K562 (cell line): ENCODE measurements at regions not wholly inside any gene's neighbourhood (a gene's known extent, or its start where the extent isn't known, plus 50 kb on each side); places are given as distances from the start of the nearest gene placed in this dataset.

Source experiments
- ATAC-seq: fragments of 200-7000 bp; cut with Tn5 transposase; 3 replicates; pipeline ENCODE4 v1.9.1; 2020; ENCODE audit warnings: moderate library complexity
- BruUV-seq: library from RNA; stranded (reverse); fragments of 400-500 nt; replicated peaks from 2 replicates; lab custom pipeline; 2021; lab: Mats Ljungman, UMichigan
- CTCF ChIA-PET: fragments of 300-600 bp; formaldehyde crosslinking; extraction: SDS; loops from one replicate; lab custom pipeline; 2021; ENCODE audit warnings: low intra/inter-chr PET ratio; lab: Yijun Ruan, JAX
- POLR2A ChIA-PET: fragments of 300-600, 350-650 bp; sonication (Branson Sonifier 250); formaldehyde crosslinking; extraction: SDS; loops from one replicate; lab custom pipeline; 2021; ENCODE audit warnings: antibody characterized with exemption, inconsistent platforms; lab: Yijun Ruan, JAX
- DNase-seq, 4 experiments: peaks; one replicate each; pipeline versions ENCODE4 v3.0.0 to v3.0.0-alpha.2; 2011 to 2018; ENCODE audit warnings: low spot score in 3 of 4, mixed read lengths in 3 of 4; ENCODE audit errors: extremely low read depth in 1 of 4
- FAIRE-seq: peaks from 2 replicates; lab custom pipeline; 2011; peaks lifted over from hg19 to GRCh38; lab: Jason Lieb, UNC
- H2AFZ ChIP-seq: 2 replicates; pipeline ENCODE4 v1.6.0; 2011; ENCODE audit warnings: low read depth, low read length, control low read depth, inconsistent platforms
- H3K27ac ChIP-seq: fragments of 200-600 bp; 3 replicates; pipeline ENCODE4 v1.8.0; 2011; ENCODE audit warnings: low read depth, mild to moderate bottlenecking, control low read depth, inconsistent platforms, low read length, moderate library complexity, mixed read lengths; ENCODE audit errors: extremely low read depth
- H3K27me3 ChIP-seq, 2 experiments: fragments of 300-600 bp in 1 of 2; 2 replicates in 1 of 2; 3 replicates in 1 of 2; pipeline versions ENCODE4 v1.6.0 to v1.8.0; 2011; ENCODE audit warnings: inconsistent platforms in 2 of 2, low read length in 2 of 2, mild to moderate bottlenecking in 1 of 2, mixed read lengths in 1 of 2, moderate library complexity in 1 of 2; ENCODE audit not compliant: control insufficient read depth in 2 of 2, insufficient read depth in 2 of 2
- H3K36me3 ChIP-seq: fragments of 300-600 bp; 3 replicates; pipeline ENCODE4 v1.8.0; 2011; ENCODE audit warnings: mild to moderate bottlenecking, low read length, inconsistent platforms; ENCODE audit not compliant: control insufficient read depth, insufficient read depth
- H3K4me1 ChIP-seq, 2 experiments: fragments of 200-600 bp in 1 of 2; replicated peaks in 1 of 2; 2 replicates in 1 of 2; 3 replicates in 1 of 2; pipeline versions ENCODE4 v1.5.1 to v1.8.0; 2011; ENCODE audit warnings: inconsistent platforms in 2 of 2, low read length in 2 of 2, mild to moderate bottlenecking in 1 of 2, mixed read lengths in 1 of 2, moderate library complexity in 1 of 2; ENCODE audit not compliant: control insufficient read depth in 2 of 2, insufficient read depth in 2 of 2
- H3K4me2 ChIP-seq: 2 replicates; pipeline ENCODE4 v1.6.1; 2011; ENCODE audit warnings: low read length, control low read depth, inconsistent platforms, mixed read lengths; ENCODE audit not compliant: insufficient read depth
- H3K4me3 ChIP-seq: fragments of 200-600 bp; sonication (generic), shearing (Covaris generic); 2 replicates; pipeline ENCODE4 v1.5.1; 2016; ENCODE audit warnings: control low read depth, inconsistent platforms
- H3K79me2 ChIP-seq: fragments of 200-600 bp; 3 replicates; pipeline ENCODE4 v1.8.0; 2011; ENCODE audit warnings: low read length, inconsistent platforms; ENCODE audit not compliant: control insufficient read depth, insufficient read depth
- H3K9ac ChIP-seq, 2 experiments: 2 replicates each; pipeline versions ENCODE4 v1.6.0 to v1.6.1; 2011; ENCODE audit warnings: low read depth in 2 of 2, low read length in 2 of 2, control low read depth in 1 of 2, inconsistent platforms in 1 of 2, mild to moderate bottlenecking in 1 of 2, mixed read lengths in 1 of 2; ENCODE audit not compliant: insufficient read depth in 1 of 2
- H3K9me1 ChIP-seq: one replicate; pipeline ENCODE4 v1.6.0; 2011; ENCODE audit warnings: inconsistent platforms, mild to moderate bottlenecking, low read length, moderate library complexity; ENCODE audit not compliant: control insufficient read depth, insufficient read depth
- H3K9me3 ChIP-seq: replicated peaks from 2 replicates; pipeline ENCODE4 v1.5.1; 2011; ENCODE audit warnings: low read depth, low read length, inconsistent platforms; ENCODE audit not compliant: control insufficient read depth, insufficient read depth
- H4K20me1 ChIP-seq: replicated peaks from 2 replicates; pipeline ENCODE4 v1.6.1; 2011; ENCODE audit warnings: low read length, inconsistent platforms, mixed read lengths; ENCODE audit not compliant: control insufficient read depth, insufficient read depth
- CHD4 ChIP-seq: fragments of 200-600 bp; sonication (generic); IDR thresholded peaks from 3 replicates; pipeline ENCODE4 v1.6.1; 2012; ENCODE audit warnings: low read depth, mild to moderate bottlenecking, mixed read lengths, low read length, inconsistent platforms; ENCODE audit not compliant: insufficient read depth, insufficient replicate concordance, poor library complexity, severe bottlenecking
- EP300 ChIP-seq: IDR thresholded peaks from 2 replicates; pipeline ENCODE4 v1.6.1; 2012; ENCODE audit warnings: low read length, improper control_type of control experiment
- FOXM1 ChIP-seq, 2 experiments: fragments of 450-650 bp in 1 of 2; sonication (generic) in 1 of 2; formaldehyde crosslinking in 1 of 2; IDR thresholded peaks; 2 replicates each; pipeline versions ENCODE4 v1.6.1 to v1.9.0; 2017 to 2022; ENCODE audit warnings: low read depth in 2 of 2, mild to moderate bottlenecking in 2 of 2, missing genetic modification reagents in 1 of 2, moderate library complexity in 1 of 2
- HMG20A ChIP-seq: fragments of 450-650 bp; formaldehyde crosslinking; conservative IDR thresholded peaks from 2 replicates; pipeline ENCODE4 v1.4.0; 2020; ENCODE audit warnings: mild to moderate bottlenecking, mixed read lengths
- MAZ ChIP-seq, 2 experiments: fragments of 450-650 bp in 1 of 2; sonication (generic) in 1 of 2; formaldehyde crosslinking; IDR thresholded peaks in 1 of 2; conservative IDR thresholded peaks in 1 of 2; 2 replicates each; pipeline versions ENCODE4 v1.4.0 to v1.5.0; 2020; ENCODE audit warnings: mild to moderate bottlenecking in 1 of 2, missing genetic modification reagents in 1 of 2
- TEAD4 ChIP-seq, 2 experiments: sonication (generic) in 1 of 2; formaldehyde crosslinking in 1 of 2; IDR thresholded peaks; 2 replicates each; pipeline versions ENCODE4 v1.6.1 to v1.8.0; 2012 to 2022; ENCODE audit warnings: borderline replicate concordance in 1 of 2, inconsistent platforms in 1 of 2, low read length in 1 of 2, mild to moderate bottlenecking in 1 of 2, missing genetic modification reagents in 1 of 2
- XRCC3 ChIP-seq: fragments of 450-650 bp; IDR thresholded peaks from 2 replicates; pipeline ENCODE4 v1.6.1; 2017; ENCODE audit warnings: mild to moderate bottlenecking, moderate library complexity
- ZBTB26 ChIP-seq: fragments of 450-650 bp; formaldehyde crosslinking; IDR thresholded peaks from 2 replicates; pipeline ENCODE4 v1.4.0; 2022; ENCODE audit warnings: missing genetic modification characterization
- ZNF239 ChIP-seq: fragments of 250-450 bp; sonication (Bioruptor Pico); IDR thresholded peaks from 2 replicates; pipeline ENCODE4 v1.4.0; 2020; ENCODE audit warnings: mild to moderate bottlenecking
- ZNF639 ChIP-seq, 2 experiments: fragments of 200-800 bp in 1 of 2; sonication (Bioruptor generic) in 1 of 2; sonication (generic) in 1 of 2; formaldehyde crosslinking in 1 of 2; IDR thresholded peaks in 1 of 2; conservative IDR thresholded peaks in 1 of 2; 2 replicates each; pipeline versions ENCODE4 v1.5.0 to v1.6.1; 2016 to 2020; ENCODE audit warnings: missing compliant biosample characterization in 1 of 2, missing genetic modification characterization in 1 of 2, missing genetic modification reagents in 1 of 2
- ZNF699 ChIP-seq: fragments of 250-450 bp; sonication (Bioruptor Pico); IDR thresholded peaks from 2 replicates; pipeline ENCODE4 v1.8.0; 2021; ENCODE audit warnings: mild to moderate bottlenecking, moderate library complexity; ENCODE audit not compliant: insufficient replicate concordance
- ZNF764 ChIP-seq: fragments of 250-450 bp; sonication (Bioruptor Pico); IDR thresholded peaks from 2 replicates; pipeline ENCODE4 v1.4.0; 2020; ENCODE audit warnings: low read depth, mild to moderate bottlenecking, moderate library complexity
- ZNF785 ChIP-seq: fragments of 250-450 bp; sonication (Bioruptor Pico); IDR thresholded peaks from 2 replicates; pipeline ENCODE4 v1.4.0; 2020; ENCODE audit warnings: mild to moderate bottlenecking
- WGBS: fragments of 100-300 bp; shearing (Covaris generic); methylation state at CpG from one replicate; pipeline ENCODE4 v1.1.6; 2016; ENCODE audit warnings: low coverage, mixed read lengths; ENCODE audit not compliant: insufficient coverage; ENCODE audit errors: missing lambda C conversion rate; 5-methylcytosine and 5-hydroxymethylcytosine counted together
- in situ Hi-C: fragments of 300-500 bp; cut with MboI; formaldehyde crosslinking; loops from 4 replicates; pipeline ENCODE4 v1.15.0; 2018; ENCODE audit warnings: inconsistent platforms, mixed read lengths
- intact Hi-C: fragments of 100-400 bp; cut with micrococcal nuclease; formaldehyde crosslinking; loops from 2 replicates; pipeline ENCODE4 v1.14.2; 2022

GRCh38 chr4:79498282-79498681 lies 90.3 kb upstream of the GK2 start:
- FAIRE-seq (no peak), DNase-seq (no peak), ATAC-seq (no peak)
- POLR2A ChIA-PET: no interaction called here
- H3K4me1 ChIP-seq: no peaks in the 10 kb centered on the region
- H4K20me1 ChIP-seq: no peaks in the 10 kb centered on the region
- no peaks in the 10 kb centered on the region for H3K9me3 ChIP-seq
- no peak for TF ChIP-seq ZNF639 (CRISPR knock-in tag; conservative IDR thresholded peaks at IDR 0.05 in 1 of 2, IDR thresholded peaks at IDR 0.05 in 1 of 2)
- TF ChIP-seq ZNF785: no peak
- no peak for TF ChIP-seq ZNF764 (CRISPR knock-in tag)
- TF ChIP-seq ZNF239 (CRISPR knock-in tag): no peak
- no peak for TF ChIP-seq EP300
- no peak for TF ChIP-seq CHD4
- TF ChIP-seq ZBTB26: no peak
- no peak for TF ChIP-seq XRCC3
- TF ChIP-seq HMG20A (CRISPR knock-in tag): no peak
- TF ChIP-seq MAZ (CRISPR knock-in tag; conservative IDR thresholded peaks at IDR 0.05 in 1 of 2, IDR thresholded peaks at IDR 0.05 in 1 of 2): no peak
- no peak for TF ChIP-seq TEAD4 (IDR thresholded peaks at IDR 0.05; ENCODE audit: low read length)
- no peak for TF ChIP-seq TEAD4 (CRISPR knock-in tag; IDR thresholded peaks at IDR 0.05; ENCODE audit: borderline replicate concordance)
- no peak for TF ChIP-seq FOXM1 (IDR thresholded peaks at IDR 0.05; ENCODE audit: low read depth)
- no peak for TF ChIP-seq FOXM1 (CRISPR knock-in tag; IDR thresholded peaks at IDR 0.05; ENCODE audit: low read depth)
- TF ChIP-seq ZNF699 (CRISPR knock-in tag): no peak
- CTCF ChIA-PET: no interaction called here
- H3K4me2 ChIP-seq: no peak overlapping the region
- no peak overlapping the region for H3K27ac ChIP-seq
- H2AFZ ChIP-seq: 0 out of 2 replicates have a peak overlapping the region, but pooled peaks have one; percentile 1
- no peak overlapping the region for H3K4me3 ChIP-seq
- no TSS peak for BruUV-seq
- no peaks in the 10 kb centered on the region for H3K9me1 ChIP-seq
- H3K9ac ChIP-seq: no peak overlapping the region
- WGBS: 30% methylated on average over 1 of the region's 1 CpG
- intact Hi-C loops: no loop called here
- no peaks in the 10 kb centered on the region for H3K27me3 ChIP-seq
- in situ Hi-C loops: no loop called here
- no peaks in the 10 kb centered on the region for H3K79me2 ChIP-seq
- H3K36me3 ChIP-seq: no peaks in the 10 kb centered on the region
